Activated CD4-positive, alpha-beta memory T cell treated with anti-CD3 and anti-CD28 coated beads for 36 hours (primary cell): ENCODE measurements at regions not wholly inside any gene's neighbourhood (a gene's known extent, or its start where the extent isn't known, plus 50 kb on each side); places are given as distances from the start of the nearest gene placed in this dataset.

Experiments used
- CTCF ChIA-PET: fragments of 350-600 bp; sonication (Branson Sonifier 250); formaldehyde crosslinking; loops from one replicate; lab custom pipeline; 2021; ENCODE audit warnings: antibody characterized with exemption, inconsistent platforms; lab: Charles Lee
- POLR2A ChIA-PET: fragments of 350-600 bp; sonication (Branson Sonifier 250); formaldehyde crosslinking; loops from one replicate; lab custom pipeline; 2021; ENCODE audit warnings: antibody characterized with exemption; lab: Charles Lee
- DNase-seq: peaks from one replicate; pipeline ENCODE4 v3.0.0-alpha.2; 2020
- H3K27ac Mint-ChIP-seq: one replicate; pipeline ENCODE4 v1.8.0; 2021; ENCODE audit warnings: mixed read lengths
- H3K27me3 Mint-ChIP-seq: one replicate; pipeline ENCODE4 v1.8.0; 2021; ENCODE audit warnings: mixed read lengths
- H3K36me3 Mint-ChIP-seq: one replicate; pipeline ENCODE4 v1.8.0; 2021; ENCODE audit warnings: mixed read lengths
- H3K4me1 Mint-ChIP-seq: one replicate; pipeline ENCODE4 v1.8.0; 2021; ENCODE audit warnings: low read depth, mixed read lengths
- H3K4me3 Mint-ChIP-seq: one replicate; pipeline ENCODE4 v1.8.0; 2021; ENCODE audit warnings: mild to moderate bottlenecking, mixed read lengths
- H3K9me3 Mint-ChIP-seq: one replicate; pipeline ENCODE4 v1.8.0; 2021; ENCODE audit warnings: mixed read lengths
- intact Hi-C: fragments of 100-400 bp; cut with micrococcal nuclease; formaldehyde crosslinking; loops from one replicate; pipeline ENCODE4 v1.15.1; 2023

DNA sequence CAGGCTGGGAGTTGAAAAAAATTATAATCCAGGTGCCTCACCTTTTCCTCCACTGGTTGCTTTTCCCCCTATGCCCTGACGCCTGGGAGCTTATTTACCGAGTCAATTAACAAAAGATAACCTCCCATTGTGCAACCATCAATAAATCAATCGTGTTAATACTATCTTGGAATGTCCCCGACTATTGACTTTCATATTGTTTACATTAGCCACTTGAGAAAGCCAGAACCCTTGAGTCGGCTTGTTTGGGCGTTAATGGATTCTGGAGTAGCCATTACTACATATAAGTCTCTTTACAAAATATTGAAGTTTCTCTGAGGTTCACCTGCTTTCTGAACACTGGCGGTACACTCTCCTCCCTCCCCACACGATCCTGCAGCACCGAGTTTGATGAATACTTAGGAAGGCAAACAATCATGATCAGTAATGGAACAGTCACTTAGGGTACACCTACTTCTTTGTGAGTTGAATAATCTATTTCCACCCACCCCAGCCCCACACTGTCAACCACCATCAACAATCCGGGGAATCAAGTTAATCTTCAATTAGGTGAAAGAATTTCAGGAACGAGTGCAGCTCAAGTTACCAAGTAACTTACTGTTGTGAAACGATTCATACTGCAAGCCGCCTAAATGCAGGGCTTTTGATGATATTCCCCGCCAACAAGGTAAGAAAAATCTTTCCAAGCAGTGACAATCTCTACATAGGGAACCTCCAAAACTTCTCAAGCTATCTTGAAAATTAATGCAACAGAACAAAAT lies 159.3 kb upstream of the NR2F2 start:
- no peaks in the 10 kb centered on the region for H3K9me3 Mint-ChIP-seq
- H3K27me3 Mint-ChIP-seq = peaks cover 4% of the 10 kb centered on the region
- H3K36me3 Mint-ChIP-seq = no peaks in the 10 kb centered on the region
- H3K27ac Mint-ChIP-seq = no peak overlapping the region
- H3K4me3 Mint-ChIP-seq = no peak overlapping the region
- CTCF ChIA-PET = no interaction called here
- intact Hi-C loops = no loop called here
- H3K4me1 Mint-ChIP-seq = no peaks in the 10 kb centered on the region
- POLR2A ChIA-PET = no interaction called here
- DNase-seq = no peak

GRCh38 chr15:96171853-96172296 lies 158.6 kb upstream of the NR2F2 start:
- ChIA-PET POLR2A (no interaction called here), CTCF (no interaction called here)
- peaks cover under 1% of the 10 kb centered on the region for H3K27me3 Mint-ChIP-seq
- no peak for DNase-seq
- no peaks in the 10 kb centered on the region for H3K36me3 Mint-ChIP-seq
- intact Hi-C loops = no loop called here
- H3K4me3 Mint-ChIP-seq = no peak overlapping the region
- no peak overlapping the region for H3K27ac Mint-ChIP-seq
- no peaks in the 10 kb centered on the region for H3K4me1 Mint-ChIP-seq
- no peaks in the 10 kb centered on the region for H3K9me3 Mint-ChIP-seq

DNA sequence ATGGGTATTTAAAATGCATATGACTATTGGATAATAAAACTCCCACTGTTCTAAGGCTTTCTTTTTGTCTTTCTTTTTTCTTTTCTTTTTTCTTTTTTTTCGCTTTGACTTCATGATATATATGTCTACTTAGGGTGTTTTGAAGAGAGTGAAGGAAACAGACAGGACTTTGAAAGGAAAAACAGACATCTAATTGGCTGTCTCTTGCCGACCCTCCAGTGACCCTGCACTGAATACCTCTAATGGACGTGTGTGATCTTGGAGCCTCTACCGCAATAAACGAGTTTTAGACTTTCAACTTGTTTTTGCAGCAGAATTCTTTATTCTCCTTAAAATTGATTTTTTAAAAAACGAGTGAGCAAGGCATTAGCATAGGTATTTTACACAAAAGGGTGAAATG lies 158.1 kb upstream of the NR2F2 start:
- Mint-ChIP-seq H3K27ac (no peak overlapping the region), H3K36me3 (no peaks in the 10 kb centered on the region), H3K4me3 (no peak overlapping the region), H3K9me3 (no peaks in the 10 kb centered on the region), H3K27me3 (no peaks in the 10 kb centered on the region), H3K4me1 (no peaks in the 10 kb centered on the region)
- ChIA-PET POLR2A (no interaction called here), CTCF (no interaction called here)
- DNase-seq = no peak
- intact Hi-C loops = no loop called here

- intact Hi-C loops = no loop called here
- no peak for DNase-seq
- CTCF ChIA-PET = no interaction called here
- no peak overlapping the region for H3K4me3 Mint-ChIP-seq
- no peaks in the 10 kb centered on the region for H3K4me1 Mint-ChIP-seq
- H3K36me3 Mint-ChIP-seq = no peaks in the 10 kb centered on the region
- H3K27ac Mint-ChIP-seq = no peak overlapping the region
- POLR2A ChIA-PET = no interaction called here
- H3K9me3 Mint-ChIP-seq = no peaks in the 10 kb centered on the region
- H3K27me3 Mint-ChIP-seq = peaks cover 4% of the 10 kb centered on the region
These were observed 153.7 kb upstream of the NR2F2 start for GRCh38 chr15:96176831-96177230.

- no peak overlapping the region for H3K4me3 Mint-ChIP-seq
These were observed 153.2 kb upstream of the NR2F2 start for GRCh38 chr15:96177279-96177678.

GRCh38 chr15:96180087-96180748 lies 150.3 kb upstream of the NR2F2 start:
- Mint-ChIP-seq H3K4me3 (no peak overlapping the region), H3K27me3 (peaks cover 4% of the 10 kb centered on the region), H3K36me3 (no peaks in the 10 kb centered on the region), H3K27ac (no peak overlapping the region), H3K9me3 (no peaks in the 10 kb centered on the region), H3K4me1 (no peaks in the 10 kb centered on the region)
- no peak for DNase-seq
- CTCF ChIA-PET = no interaction called here
- POLR2A ChIA-PET = no interaction called here
- intact Hi-C loops = no loop called here

More at GRCh38 chr15:96177279-96177678, 153.2 kb upstream of the NR2F2 start:
- ChIA-PET CTCF (no interaction called here), POLR2A (no interaction called here)
- Mint-ChIP-seq H3K36me3 (no peaks in the 10 kb centered on the region), H3K9me3 (no peaks in the 10 kb centered on the region), H3K27me3 (peaks cover 4% of the 10 kb centered on the region), H3K4me1 (no peaks in the 10 kb centered on the region), H3K27ac (no peak overlapping the region)
- no peak for DNase-seq
- intact Hi-C loops = no loop called here

- Mint-ChIP-seq H3K27ac (no peak overlapping the region), H3K27me3 (peaks cover 4% of the 10 kb centered on the region), H3K36me3 (no peaks in the 10 kb centered on the region), H3K4me3 (no peak overlapping the region), H3K9me3 (no peaks in the 10 kb centered on the region), H3K4me1 (no peaks in the 10 kb centered on the region)
- intact Hi-C loops = no loop called here
- POLR2A ChIA-PET = no interaction called here
- no peak for DNase-seq
- CTCF ChIA-PET = no interaction called here
These were observed 149.3 kb upstream of the NR2F2 start for GRCh38 chr15:96181217-96181616.

DNA sequence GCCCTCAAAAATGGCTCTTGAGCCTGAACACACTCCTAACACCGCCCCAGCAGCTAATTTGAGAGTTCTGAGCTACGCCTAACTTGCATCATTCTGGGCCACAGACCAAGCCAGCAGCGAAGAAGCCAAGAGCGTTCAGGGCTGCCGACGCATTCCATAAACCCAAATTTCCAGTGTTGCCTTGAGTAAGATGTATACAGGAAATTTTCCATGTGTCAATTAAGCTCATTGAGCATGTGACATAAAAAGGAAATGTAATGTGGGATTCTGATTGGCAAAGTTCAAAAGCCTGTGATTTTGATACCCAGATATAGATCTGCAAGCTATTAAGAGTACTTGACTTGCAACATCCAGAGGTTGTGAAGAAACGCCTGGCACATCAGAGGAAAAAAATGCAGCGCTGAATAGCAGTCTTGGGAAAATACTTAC lies 148.6 kb upstream of the NR2F2 start:
- no peaks in the 10 kb centered on the region for H3K9me3 Mint-ChIP-seq
- intact Hi-C loops = no loop called here
- no peak overlapping the region for H3K27ac Mint-ChIP-seq
- H3K4me3 Mint-ChIP-seq = no peak overlapping the region
- POLR2A ChIA-PET = no interaction called here
- DNase-seq = no peak
- CTCF ChIA-PET = no interaction called here
- H3K27me3 Mint-ChIP-seq = peaks cover 4% of the 10 kb centered on the region
- H3K4me1 Mint-ChIP-seq = no peaks in the 10 kb centered on the region
- no peaks in the 10 kb centered on the region for H3K36me3 Mint-ChIP-seq

DNA sequence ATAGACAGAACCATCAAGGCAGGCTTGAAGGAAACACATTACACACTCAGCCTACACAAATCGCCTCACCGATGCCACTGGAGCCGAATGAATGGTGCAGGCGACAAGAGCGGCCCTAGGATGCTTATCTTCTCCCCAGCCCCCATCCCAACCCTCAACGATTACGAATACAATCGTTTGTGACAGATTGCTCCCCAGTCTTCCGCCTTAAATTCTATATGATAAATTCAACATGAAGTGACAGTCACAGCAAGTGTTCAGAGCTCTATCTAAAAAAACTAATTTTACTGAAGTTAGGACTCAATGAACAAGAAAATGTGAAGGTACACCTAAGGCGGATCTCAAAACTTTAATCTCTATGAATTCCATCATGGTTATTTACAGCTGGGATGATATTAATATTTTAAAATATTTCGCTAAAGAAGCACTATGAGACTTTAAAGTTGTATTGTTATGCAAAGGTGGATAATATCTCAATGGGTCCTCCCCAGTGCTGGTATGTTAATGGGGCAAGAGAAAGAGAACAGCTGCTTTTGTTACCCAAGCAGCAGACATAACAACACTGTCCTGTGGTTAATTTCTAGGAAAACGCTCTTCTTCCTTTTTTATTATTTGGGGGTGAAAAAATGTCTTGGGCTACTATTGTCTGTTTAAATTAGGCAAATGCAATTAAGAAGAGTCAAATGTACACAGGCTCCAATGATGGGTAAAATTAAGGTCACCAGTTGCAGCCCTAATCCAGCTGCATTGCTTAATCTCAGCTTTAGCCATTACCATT lies 147.6 kb upstream of the NR2F2 start:
- peaks cover 4% of the 10 kb centered on the region for H3K27me3 Mint-ChIP-seq
- H3K36me3 Mint-ChIP-seq = no peaks in the 10 kb centered on the region
- DNase-seq = no peak
- H3K4me1 Mint-ChIP-seq = no peaks in the 10 kb centered on the region
- no peaks in the 10 kb centered on the region for H3K9me3 Mint-ChIP-seq
- H3K27ac Mint-ChIP-seq = no peak overlapping the region
- intact Hi-C loops = no loop called here
- POLR2A ChIA-PET = no interaction called here
- H3K4me3 Mint-ChIP-seq = no peak overlapping the region
- CTCF ChIA-PET = no interaction called here

DNA sequence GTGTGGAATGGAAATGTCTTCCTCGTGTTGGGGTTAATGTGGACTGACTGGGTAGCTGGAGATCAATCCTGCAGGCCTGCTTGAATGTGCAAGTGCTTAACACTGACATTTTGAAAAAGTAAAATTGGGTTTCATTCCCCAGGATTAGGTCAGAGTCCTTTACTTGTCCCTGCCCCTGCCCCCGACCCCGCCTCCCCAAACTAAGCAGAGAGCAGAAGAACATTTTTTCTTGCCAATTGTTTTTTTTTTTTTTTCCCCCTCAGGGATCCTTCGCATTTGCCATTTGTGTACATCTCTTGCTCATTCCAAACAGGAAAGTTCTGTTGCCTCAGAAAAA lies 147.0 kb upstream of the NR2F2 start:
- ChIA-PET POLR2A (no interaction called here), CTCF (no interaction called here)
- intact Hi-C loops = no loop called here
- Mint-ChIP-seq H3K36me3 (no peaks in the 10 kb centered on the region), H3K27ac (no peak overlapping the region), H3K27me3 (peaks cover 4% of the 10 kb centered on the region), H3K4me1 (no peaks in the 10 kb centered on the region), H3K4me3 (no peak overlapping the region), H3K9me3 (no peaks in the 10 kb centered on the region)
- no peak for DNase-seq

GRCh38 chr15:96183867-96184266 lies 146.6 kb upstream of the NR2F2 start:
- Mint-ChIP-seq H3K36me3 (no peaks in the 10 kb centered on the region), H3K27me3 (peaks cover 4% of the 10 kb centered on the region), H3K4me1 (no peaks in the 10 kb centered on the region), H3K27ac (no peak overlapping the region), H3K4me3 (no peak overlapping the region), H3K9me3 (no peaks in the 10 kb centered on the region)
- CTCF ChIA-PET = no interaction called here
- POLR2A ChIA-PET = no interaction called here
- intact Hi-C loops = no loop called here
- DNase-seq = no peak

DNA sequence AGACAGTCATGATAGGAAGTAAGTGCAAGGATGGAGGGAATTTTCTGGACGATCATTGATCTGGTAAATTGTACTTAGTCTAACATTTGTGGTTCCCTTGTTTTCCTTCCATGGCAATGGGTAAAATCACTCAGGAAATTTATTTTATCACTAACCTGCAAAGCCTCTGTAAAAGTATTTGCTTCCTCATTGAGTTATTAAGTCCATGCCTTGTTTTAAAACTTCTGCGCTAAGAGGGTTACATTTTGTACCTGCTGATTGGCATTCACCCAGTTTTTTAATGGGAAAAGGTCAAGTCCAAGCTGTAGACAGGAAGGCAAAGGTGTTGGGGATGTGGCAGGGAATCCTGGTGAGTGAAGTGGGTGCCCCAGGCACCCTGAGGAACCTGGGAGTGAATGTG lies 146.2 kb upstream of the NR2F2 start:
- CTCF ChIA-PET = no interaction called here
- Mint-ChIP-seq H3K27ac (no peak overlapping the region), H3K4me3 (no peak overlapping the region), H3K9me3 (no peaks in the 10 kb centered on the region), H3K27me3 (peaks cover 4% of the 10 kb centered on the region), H3K4me1 (no peaks in the 10 kb centered on the region), H3K36me3 (no peaks in the 10 kb centered on the region)
- POLR2A ChIA-PET = no interaction called here
- intact Hi-C loops = no loop called here
- no peak for DNase-seq
